ENCODE measurements at regions not wholly inside any gene's neighbourhood (a gene's known extent, or its start where the extent isn't known, plus 50 kb on each side); places are given as distances from the start of the nearest gene placed in this dataset.

GRCh38 chr14:105937253-105938054, 411.1 kb downstream of the TMEM121 start (continued):
- TF ChIP-seq ZNF462 (CRISPR knock-in tag; IDR thresholded peaks at IDR 0.05) (no peak), ZNF331 (CRISPR knock-in tag; IDR thresholded peaks at IDR 0.05; ENCODE audit: low read depth) (no peak), NANOG (IDR thresholded peaks at IDR 0.05; ENCODE audit: borderline replicate concordance) (no peak), CTCF (conservative IDR thresholded peaks at IDR 0.05; ENCODE audit: low read depth in 2 of 2) (no peak)

GRCh38 chr14:105938055-105938863, 411.9 kb downstream of the TMEM121 start:
- Histone ChIP-seq H2AFZ (no peak overlapping the region), H3K4me1 (ENCODE audit: insufficient read depth) (no peaks in the 10 kb centered on the region), H3K79me2 (replicated peaks; ENCODE audit: insufficient read depth) (no peaks in the 10 kb centered on the region), H3K4me3 (no peak overlapping the region), H3K27ac (ENCODE audit: low read depth) (no peak overlapping the region), H3K4me2 (no peak overlapping the region), H3K27me3 (ENCODE audit: insufficient read depth) (no peaks in the 10 kb centered on the region), H3F3A (replicated peaks; ENCODE audit: low read depth) (no peaks in the 10 kb centered on the region), H3K36me3 (ENCODE audit: insufficient read depth) (peaks cover 6% of the 10 kb centered on the region; the same call in 1 of the 2 replicates), H4K20me1 (replicated peaks; ENCODE audit: insufficient read depth) (no peaks in the 10 kb centered on the region), H3K9me2 (ENCODE audit: insufficient read depth) (no peaks in the 10 kb centered on the region)
- Mint-ChIP-seq H3K36me3 (ENCODE audit: low read depth) (peaks cover 42% of the 10 kb centered on the region), H3K9me3 (peaks cover 100% of the 10 kb centered on the region), H3K27ac (no peak overlapping the region), H3K27me3 (ENCODE audit: insufficient read depth, low read depth, poor library complexity) (peaks cover 5% of the 10 kb centered on the region), H3K4me1 (no peaks in the 10 kb centered on the region), H3K4me3 (no peak overlapping the region)
- ATAC-seq (no peak), DNase-seq (ENCODE audit: low spot score) (no peak)
- TF ChIP-seq EZH2phosphoT487 (IDR thresholded peaks at IDR 0.05; ENCODE audit: unreplicated experiment) = no peak
- TF ChIP-seq CTCF (conservative IDR thresholded peaks at IDR 0.05; ENCODE audit: low read depth in 2 of 2) = no peak
- TF ChIP-seq ZNF331 (CRISPR knock-in tag; IDR thresholded peaks at IDR 0.05; ENCODE audit: low read depth) = no peak
